Prostate gland (tissue), 2 donors: ENCODE measurements at regions not wholly inside any gene's neighbourhood (a gene's known extent, or its start where the extent isn't known, plus 50 kb on each side); places are given as distances from the start of the nearest gene placed in this dataset.

Experiments
- DNase-seq: peaks from one replicate; pipeline ENCODE4 v3.0.0-alpha.2; 2019; ENCODE audit warnings: low spot score
- H3K27ac ChIP-seq, 2 donors: fragments of 200-600 bp; sonication (generic); 2 replicates each; pipeline ENCODE4 v1.5.1; 2017 to 2019
- H3K27me3 ChIP-seq: fragments of 200-600 bp; sonication (generic); replicated peaks from 2 replicates; pipeline ENCODE4 v1.5.1; 2019; ENCODE audit not compliant: insufficient read depth
- H3K36me3 ChIP-seq, 2 donors: fragments of 200-600 bp; sonication (generic); 1 replicate in 1 of 2; 2 replicates in 1 of 2; pipeline versions ENCODE4 v1.5.1 to v1.8.1; 2017 to 2019
- H3K4me1 ChIP-seq: fragments of 200-600 bp; sonication (generic); replicated peaks from 2 replicates; pipeline ENCODE4 v1.5.1; 2019
- H3K4me3 ChIP-seq, 2 donors: fragments of 200-600 bp; sonication (generic); 2 replicates each; pipeline ENCODE4 v1.5.1; 2017 to 2019
- H3K9me3 ChIP-seq: fragments of 200-600 bp; sonication (generic); 2 replicates; pipeline ENCODE4 v1.5.1; 2017
- CTCF ChIP-seq, 4 experiments: fragments of 200-600 bp in 2 of 4; fragments of 450-650 bp in 2 of 4; sonication (generic) in 2 of 4; IDR thresholded peaks; 1 replicate in 3 of 4; 2 replicates in 1 of 4; pipeline ENCODE4 v1.5.1; 2016 to 2019; ENCODE audit warnings: antibody characterized with exemption in 4 of 4, mild to moderate bottlenecking in 2 of 4, moderate library complexity in 2 of 4
- POLR2A ChIP-seq: fragments of 450-650 bp; IDR thresholded peaks from one replicate; pipeline ENCODE4 v1.6.1; 2016; ENCODE audit warnings: antibody characterized with exemption, mild to moderate bottlenecking
- POLR2AphosphoS5 ChIP-seq: sonication (generic); formaldehyde crosslinking; IDR thresholded peaks from one replicate; pipeline ENCODE4 v1.6.1; 2017; ENCODE audit warnings: antibody characterized with exemption
- WGBS: methylation state at CpG from one replicate; pipeline ENCODE4 v1.1.5; 2018; 5-methylcytosine and 5-hydroxymethylcytosine counted together
- intact Hi-C: fragments of 100-400 bp; cut with DNase I; formaldehyde crosslinking; loops from one replicate; pipeline ENCODE4 v1.14.2; 2022

- Histone ChIP-seq H3K9me3 (no peaks in the 10 kb centered on the region), H3K27me3 (no peaks in the 10 kb centered on the region), H3K27ac (no peak overlapping the region), H3K4me1 (no peaks in the 10 kb centered on the region), H3K36me3 (no peaks in the 10 kb centered on the region), H3K4me3 (no peak overlapping the region)
- WGBS = 18% methylated on average over 1 of the region's 1 CpG
- no peak for DNase-seq
- intact Hi-C loops = no loop called here
- no peak for TF ChIP-seq CTCF (IDR thresholded peaks at IDR 0.05)
- no peak for TF ChIP-seq POLR2A
- no peak for TF ChIP-seq POLR2AphosphoS5
Measured at GRCh38 chr6:9064156-9064555, 628.8 kb upstream of the SLC35B3 start.

- WGBS = 75% methylated on average over 2 of the region's 2 CpGs
- H3K4me1 ChIP-seq = no peaks in the 10 kb centered on the region
- TF ChIP-seq CTCF (IDR thresholded peaks at IDR 0.05) (no peak), POLR2AphosphoS5 (no peak), POLR2A (no peak)
- no peak overlapping the region for H3K27ac ChIP-seq
- no peak for DNase-seq
- no peaks in the 10 kb centered on the region for H3K36me3 ChIP-seq
- no peaks in the 10 kb centered on the region for H3K27me3 ChIP-seq
- no peaks in the 10 kb centered on the region for H3K9me3 ChIP-seq
- H3K4me3 ChIP-seq = no peak overlapping the region
- intact Hi-C loops = no loop called here
Measured at GRCh38 chr6:9062596-9062995, 627.3 kb upstream of the SLC35B3 start.

GRCh38 chr6:9057937-9058336, 622.6 kb upstream of the SLC35B3 start:
- TF ChIP-seq CTCF (IDR thresholded peaks at IDR 0.05) (no peak), POLR2AphosphoS5 (no peak), POLR2A (no peak)
- Histone ChIP-seq H3K36me3 (no peaks in the 10 kb centered on the region), H3K4me3 (no peak overlapping the region), H3K9me3 (no peaks in the 10 kb centered on the region), H3K27ac (no peak overlapping the region), H3K4me1 (no peaks in the 10 kb centered on the region), H3K27me3 (no peaks in the 10 kb centered on the region)
- intact Hi-C loops = no loop called here
- WGBS = 56% methylated on average over 2 of the region's 2 CpGs
- DNase-seq = no peak

GRCh38 chr6:9056556-9056955, 621.2 kb upstream of the SLC35B3 start:
- DNase-seq = no peak
- no peaks in the 10 kb centered on the region for H3K4me1 ChIP-seq
- H3K27me3 ChIP-seq = no peaks in the 10 kb centered on the region
- H3K9me3 ChIP-seq = no peaks in the 10 kb centered on the region
- H3K27ac ChIP-seq = no peak overlapping the region
- WGBS = 47% methylated on average over 2 of the region's 2 CpGs
- H3K4me3 ChIP-seq = no peak overlapping the region
- TF ChIP-seq POLR2A = no peak
- no peak for TF ChIP-seq CTCF (IDR thresholded peaks at IDR 0.05)
- TF ChIP-seq POLR2AphosphoS5 = no peak
- no peaks in the 10 kb centered on the region for H3K36me3 ChIP-seq
- intact Hi-C loops = no loop called here

- no peaks in the 10 kb centered on the region for H3K36me3 ChIP-seq
- 89% methylated on average over 3 of the region's 3 CpGs for WGBS
- H3K9me3 ChIP-seq = no peaks in the 10 kb centered on the region
- intact Hi-C loops = no loop called here
- no peak overlapping the region for H3K27ac ChIP-seq
- H3K4me3 ChIP-seq = no peak overlapping the region
- DNase-seq = no peak
- no peaks in the 10 kb centered on the region for H3K4me1 ChIP-seq
- H3K27me3 ChIP-seq = no peaks in the 10 kb centered on the region
- no peak for TF ChIP-seq CTCF (IDR thresholded peaks at IDR 0.05)
- no peak for TF ChIP-seq POLR2AphosphoS5
Measured at GRCh38 chr6:9044426-9044825, 609.1 kb upstream of the SLC35B3 start.
